Fibroblast of villous mesenchyme (primary cell): ENCODE measurements at regions not wholly inside any gene's neighbourhood (a gene's known extent, or its start where the extent isn't known, plus 50 kb on each side); places are given as distances from the start of the nearest gene placed in this dataset.

Source experiments
- DNase-seq: peaks from one replicate; pipeline ENCODE4 v3.0.0-alpha.2; 2010; ENCODE audit warnings: low read depth
- H3K4me3 ChIP-seq: 2 replicates; pipeline ENCODE4 v1.5.1; 2011; ENCODE audit warnings: low read depth, mild to moderate bottlenecking, low read length
- CTCF ChIP-seq: IDR thresholded peaks from 2 replicates; pipeline ENCODE4 v1.5.1; 2012; ENCODE audit warnings: low read depth, mild to moderate bottlenecking, low read length; ENCODE audit not compliant: insufficient read depth

GRCh38 chr5:77942578-77943239 lies 166.6 kb upstream of the TBCA start:
- DNase-seq = no peak
- TF ChIP-seq CTCF = no peak
- H3K4me3 ChIP-seq = no peak overlapping the region

DNA sequence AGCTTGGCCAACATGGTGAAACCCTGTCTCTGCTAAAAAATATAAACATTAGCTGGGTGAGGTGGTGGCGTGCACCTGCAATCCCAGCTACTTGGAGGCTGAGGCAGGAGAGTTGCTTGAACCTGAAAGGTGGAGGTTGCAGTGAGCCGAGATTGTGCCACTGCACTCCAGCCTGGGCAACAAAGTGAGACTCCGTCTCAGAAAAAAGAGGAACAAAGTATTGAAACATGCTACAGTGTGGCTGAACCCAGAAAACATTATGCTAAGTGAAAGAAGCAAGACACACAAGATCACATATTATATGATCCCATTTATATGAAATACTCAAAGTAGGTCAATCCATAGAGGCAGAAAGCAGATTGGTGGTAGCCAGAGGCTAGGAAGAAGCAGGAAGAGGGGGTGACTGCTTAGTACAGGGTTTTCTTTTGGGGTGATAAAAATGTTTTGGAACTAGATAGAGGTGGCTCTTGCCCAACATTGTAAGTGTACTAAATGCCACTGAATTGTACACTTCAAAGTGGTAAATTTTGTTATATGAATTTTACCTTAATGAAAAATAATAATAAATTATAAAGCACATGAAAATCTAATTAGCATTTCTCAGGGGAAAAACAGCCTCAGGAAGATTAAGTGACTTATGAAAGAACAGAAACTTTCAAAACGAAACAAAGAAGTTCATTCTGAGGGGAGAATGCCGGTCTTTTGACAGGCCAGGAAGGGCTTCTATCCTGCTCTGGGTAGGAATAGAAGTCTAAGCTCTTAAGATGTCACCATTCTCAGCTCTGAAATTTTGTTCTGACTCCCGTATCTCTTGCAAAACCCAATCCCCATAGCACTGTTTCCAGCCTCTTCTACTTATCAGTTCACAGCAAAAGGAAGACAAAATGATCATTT lies 161.1 kb upstream of the TBCA start:
- no peak for DNase-seq
- no peak for TF ChIP-seq CTCF

DNA sequence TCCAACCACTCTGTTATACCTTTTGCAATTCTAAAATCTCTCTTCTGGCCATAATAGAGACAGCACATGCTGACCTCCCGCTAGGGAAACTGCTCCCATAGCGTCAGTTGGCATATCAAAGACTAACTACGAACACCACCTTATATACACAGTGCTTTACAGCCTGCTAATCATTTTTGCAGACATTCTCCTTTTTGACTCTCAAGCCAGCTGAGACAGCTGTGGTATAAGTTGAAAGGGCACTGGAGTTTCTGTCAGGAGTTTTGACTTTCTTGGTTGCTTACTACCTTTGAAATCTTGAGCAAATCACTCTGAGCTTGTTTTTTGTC lies 160.2 kb upstream of the TBCA start:
- H3K4me3 ChIP-seq = no peak overlapping the region
- DNase-seq = no peak

More for the DNA sequence above, 161.1 kb upstream of the TBCA start:
- no peak overlapping the region for H3K4me3 ChIP-seq

GRCh38 chr5:77935506-77936364 lies 159.6 kb upstream of the TBCA start:
- TF ChIP-seq CTCF = no peak
- no peak overlapping the region for H3K4me3 ChIP-seq
- DNase-seq = no peak

More for the DNA sequence above, 160.2 kb upstream of the TBCA start:
- no peak for TF ChIP-seq CTCF

- no peak for TF ChIP-seq CTCF
- H3K4me3 ChIP-seq = no peak overlapping the region
- DNase-seq = no peak
These were observed 152.7 kb upstream of the TBCA start for GRCh38 chr5:77928776-77929300.

DNA sequence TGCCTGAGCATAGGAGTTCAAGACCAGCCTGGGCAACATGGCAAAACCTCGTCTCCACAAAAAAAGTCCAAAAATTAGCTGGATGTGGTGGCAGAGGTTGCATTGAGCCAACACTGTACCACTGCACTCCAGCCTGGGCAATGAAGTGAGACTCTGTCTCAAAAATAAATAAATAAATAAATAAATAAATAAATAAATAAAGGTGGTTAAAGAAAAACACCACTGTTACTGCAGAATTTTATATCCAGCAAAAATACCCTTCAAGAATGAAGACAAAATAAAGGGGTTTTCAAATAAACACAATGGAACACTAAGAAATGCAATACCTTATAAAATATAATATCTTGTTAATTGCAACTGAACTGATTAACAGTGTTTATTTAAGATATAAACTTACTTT lies 150.2 kb upstream of the TBCA start:
- no peak for TF ChIP-seq CTCF

More for the DNA sequence above, 150.2 kb upstream of the TBCA start:
- no peak overlapping the region for H3K4me3 ChIP-seq
- no peak for DNase-seq
